GM19240 (cell line): ENCODE measurements at regions not wholly inside any gene's neighbourhood (a gene's known extent, or its start where the extent isn't known, plus 50 kb on each side); places are given as distances from the start of the nearest gene placed in this dataset.
A peak's percentile ranks its signal among the peaks of the same experiment; 100 is the strongest.

Experiments
- DNase-seq: peaks from one replicate; pipeline ENCODE4 v3.0.0; 2011; ENCODE audit warnings: low spot score; ENCODE audit not compliant: insufficient read length

GRCh38 chr17:71458322-71458721 lies 662.5 kb upstream of the SOX9 start:
- DNase-seq, result no peak

- DNase-seq, result no peak
Measured at GRCh38 chr17:71460943-71461342, 659.9 kb upstream of the SOX9 start.

GRCh38 chr17:71461498-71462169 lies 659.2 kb upstream of the SOX9 start:
- DNase-seq, result no peak

GRCh38 chr17:71464241-71464640 lies 656.6 kb upstream of the SOX9 start:
- no peak for DNase-seq

- DNase-seq, result no peak
Measured at GRCh38 chr17:71464751-71465150, 656.1 kb upstream of the SOX9 start.

- DNase-seq, result no peak
Measured at GRCh38 chr17:71467719-71468118, 653.1 kb upstream of the SOX9 start.

- no peak for DNase-seq
Measured at GRCh38 chr17:71470062-71470461, 650.8 kb upstream of the SOX9 start.

- peak; percentile 5 for DNase-seq
Measured at GRCh38 chr17:71472809-71473789, 647.7 kb upstream of the SOX9 start.

- no peak for DNase-seq
Measured at GRCh38 chr17:71477356-71477755, 643.5 kb upstream of the SOX9 start.

GRCh38 chr17:71480099-71480498 lies 640.7 kb upstream of the SOX9 start:
- no peak for DNase-seq

GRCh38 chr17:71482625-71483024 lies 638.2 kb upstream of the SOX9 start:
- no peak for DNase-seq

- no peak for DNase-seq
Measured at GRCh38 chr17:71484546-71484945, 636.3 kb upstream of the SOX9 start.

- DNase-seq, result no peak
Measured at GRCh38 chr17:71485426-71485825, 635.4 kb upstream of the SOX9 start.

- DNase-seq, result no peak
Measured at GRCh38 chr17:71486261-71486660, 634.6 kb upstream of the SOX9 start.

GRCh38 chr17:71488851-71489250 lies 632.0 kb upstream of the SOX9 start:
- DNase-seq, result no peak

- DNase-seq, result no peak
Measured at GRCh38 chr17:71494062-71494855, 626.6 kb upstream of the SOX9 start.

GRCh38 chr17:71495420-71495819 lies 625.4 kb upstream of the SOX9 start:
- DNase-seq, result no peak

GRCh38 chr17:71496552-71496951 lies 624.3 kb upstream of the SOX9 start:
- no peak for DNase-seq

- DNase-seq, result no peak
Measured at GRCh38 chr17:71500761-71501555, 619.9 kb upstream of the SOX9 start.

GRCh38 chr17:71501711-71502110 lies 619.1 kb upstream of the SOX9 start:
- no peak for DNase-seq

GRCh38 chr17:71502443-71502842 lies 618.4 kb upstream of the SOX9 start:
- no peak for DNase-seq
